Mucosa of descending colon (tissue), 3 donors: ENCODE measurements at regions not wholly inside any gene's neighbourhood (a gene's known extent, or its start where the extent isn't known, plus 50 kb on each side); places are given as distances from the start of the nearest gene placed in this dataset.

Experiments used
- ATAC-seq: fragments of 200-7000 bp; cut with Tn5 transposase; one replicate; pipeline ENCODE4 v1.9.1; 2020; ENCODE audit warnings: mild to moderate bottlenecking, moderate library complexity
- DNase-seq, 3 donors: peaks; one replicate each; pipeline ENCODE4 v3.0.0-alpha.2; 2020
- H3K36me3 ChIP-seq: fragments of 200-600 bp; one replicate; pipeline ENCODE4 v1.8.0; 2021; ENCODE audit warnings: low read depth, mild to moderate bottlenecking
- H3K4me1 ChIP-seq: fragments of 200-600 bp; one replicate; pipeline ENCODE4 v1.8.0; 2021; ENCODE audit warnings: low read depth, mild to moderate bottlenecking
- H3K4me3 ChIP-seq: fragments of 200-600 bp; one replicate; pipeline ENCODE4 v1.8.0; 2021; ENCODE audit warnings: mild to moderate bottlenecking
- H3K9me3 ChIP-seq: fragments of 200-600 bp; one replicate; pipeline ENCODE4 v1.8.0; 2021; ENCODE audit warnings: mild to moderate bottlenecking
- intact Hi-C, 2 donors: fragments of 100-400 bp; cut with DNase I in 1 of 2; cut with micrococcal nuclease in 1 of 2; formaldehyde crosslinking; loops; one replicate each; pipeline versions ENCODE4 v1.11.0 to v1.11.1; 2022; cut with DNase I, micrococcal nuclease
- TF ChIP-seq, protein P1 (sequence below): fragments of 200-600 bp; IDR thresholded peaks from one replicate; pipeline ENCODE4 v1.8.0; 2022; ENCODE audit warnings: antibody characterized with exemption, mild to moderate bottlenecking
- donor health status: DM: no; HTN: no; CAD: no; lungs with moderate emphysema.
- donor health status: DM: no; HTN: no; CAD: no.
- donor health status: DM: no; HTN: yes; CAD: no.

DNA sequence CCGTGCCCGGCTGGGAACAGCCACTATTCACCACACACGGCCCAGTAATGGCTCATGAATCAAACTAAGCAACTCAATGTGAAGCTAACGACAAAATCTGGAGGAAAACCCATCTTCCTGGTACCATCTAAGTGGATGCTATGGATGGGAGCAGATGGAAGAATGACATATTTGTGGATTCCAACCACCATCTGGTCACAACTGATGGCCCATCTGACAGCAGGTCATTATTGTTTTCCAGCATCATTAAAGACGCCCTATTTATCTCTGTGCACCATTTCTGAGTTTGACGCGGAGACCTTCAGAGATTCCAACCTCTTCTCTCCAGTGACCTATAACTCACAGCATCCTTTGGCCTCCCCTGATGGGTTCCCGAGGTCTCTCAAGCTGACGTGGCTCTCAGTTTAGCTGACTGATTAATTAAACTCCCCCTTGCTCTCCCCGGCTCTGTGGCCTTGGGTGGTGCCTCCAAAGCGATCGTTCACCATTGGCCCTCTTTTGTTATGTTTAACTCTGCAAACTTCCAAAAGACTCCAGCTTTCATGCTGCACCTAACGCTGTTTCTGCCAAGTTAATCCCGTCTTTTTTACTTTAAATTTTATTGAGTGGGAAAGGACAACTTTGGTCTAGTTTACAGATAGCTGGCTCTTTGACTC lies 1514.4 kb downstream of the BRD1 start:
- Histone ChIP-seq H3K4me3 (no peak overlapping the region), H3K9me3 (peaks cover 4% of the 10 kb centered on the region), H3K36me3 (no peaks in the 10 kb centered on the region), H3K4me1 (no peaks in the 10 kb centered on the region)
- no peak for DNase-seq
- intact Hi-C loops = no loop called here
- ATAC-seq = no peak
- TF ChIP-seq, protein P1, sequence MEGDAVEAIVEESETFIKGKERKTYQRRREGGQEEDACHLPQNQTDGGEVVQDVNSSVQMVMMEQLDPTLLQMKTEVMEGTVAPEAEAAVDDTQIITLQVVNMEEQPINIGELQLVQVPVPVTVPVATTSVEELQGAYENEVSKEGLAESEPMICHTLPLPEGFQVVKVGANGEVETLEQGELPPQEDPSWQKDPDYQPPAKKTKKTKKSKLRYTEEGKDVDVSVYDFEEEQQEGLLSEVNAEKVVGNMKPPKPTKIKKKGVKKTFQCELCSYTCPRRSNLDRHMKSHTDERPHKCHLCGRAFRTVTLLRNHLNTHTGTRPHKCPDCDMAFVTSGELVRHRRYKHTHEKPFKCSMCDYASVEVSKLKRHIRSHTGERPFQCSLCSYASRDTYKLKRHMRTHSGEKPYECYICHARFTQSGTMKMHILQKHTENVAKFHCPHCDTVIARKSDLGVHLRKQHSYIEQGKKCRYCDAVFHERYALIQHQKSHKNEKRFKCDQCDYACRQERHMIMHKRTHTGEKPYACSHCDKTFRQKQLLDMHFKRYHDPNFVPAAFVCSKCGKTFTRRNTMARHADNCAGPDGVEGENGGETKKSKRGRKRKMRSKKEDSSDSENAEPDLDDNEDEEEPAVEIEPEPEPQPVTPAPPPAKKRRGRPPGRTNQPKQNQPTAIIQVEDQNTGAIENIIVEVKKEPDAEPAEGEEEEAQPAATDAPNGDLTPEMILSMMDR = no peak

DNA sequence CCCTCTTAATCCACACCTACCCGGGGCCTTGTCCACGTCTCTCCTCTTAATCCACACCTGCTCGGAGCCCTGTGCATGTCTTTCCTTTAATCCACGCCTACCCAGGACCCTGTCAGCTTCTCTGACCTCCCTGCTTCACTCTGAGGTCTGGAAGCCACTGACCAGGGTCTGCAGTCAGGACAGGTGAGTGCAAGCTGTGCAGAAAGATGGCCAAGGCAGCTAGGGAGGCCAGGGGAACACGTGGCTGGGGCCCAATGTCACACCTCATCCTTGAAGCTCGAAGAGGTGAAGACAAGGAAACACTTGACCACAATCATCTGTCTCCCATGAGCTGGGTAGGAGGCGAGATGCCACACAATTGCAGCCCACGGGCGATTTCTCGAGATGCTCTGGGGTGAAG lies 1516.9 kb downstream of the BRD1 start:
- TF ChIP-seq, protein P1 = no peak
- Histone ChIP-seq H3K4me3 (no peak overlapping the region), H3K4me1 (no peaks in the 10 kb centered on the region), H3K9me3 (peaks cover 4% of the 10 kb centered on the region), H3K36me3 (no peaks in the 10 kb centered on the region)
- intact Hi-C loops = no loop called here
- ATAC-seq (no peak), DNase-seq (no peak)

DNA sequence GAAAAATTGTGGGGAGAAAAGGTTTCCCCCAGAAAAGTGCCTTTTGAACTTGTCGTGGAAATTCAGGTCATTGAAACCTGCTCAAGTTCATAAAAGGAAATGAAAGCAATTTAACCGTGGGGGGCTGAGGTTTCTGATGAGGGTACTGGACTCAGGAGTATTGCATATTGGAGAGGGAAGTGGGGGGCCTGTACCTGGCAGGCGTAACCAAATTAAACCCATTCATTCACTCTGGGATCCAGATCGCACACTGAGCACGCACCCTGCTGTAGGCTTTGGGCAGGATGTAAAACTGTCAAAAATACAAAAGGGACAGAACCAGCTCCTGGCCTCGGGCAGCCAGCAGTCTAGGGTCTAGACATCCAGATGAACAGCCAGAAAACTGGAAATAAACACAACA lies 1517.4 kb downstream of the BRD1 start:
- no peak for DNase-seq
- H3K4me1 ChIP-seq = no peaks in the 10 kb centered on the region
- no peaks in the 10 kb centered on the region for H3K36me3 ChIP-seq
- H3K9me3 ChIP-seq = peaks cover 4% of the 10 kb centered on the region
- no peak for ATAC-seq
- TF ChIP-seq, protein P1 = no peak
- no peak overlapping the region for H3K4me3 ChIP-seq
- intact Hi-C loops = no loop called here

DNA sequence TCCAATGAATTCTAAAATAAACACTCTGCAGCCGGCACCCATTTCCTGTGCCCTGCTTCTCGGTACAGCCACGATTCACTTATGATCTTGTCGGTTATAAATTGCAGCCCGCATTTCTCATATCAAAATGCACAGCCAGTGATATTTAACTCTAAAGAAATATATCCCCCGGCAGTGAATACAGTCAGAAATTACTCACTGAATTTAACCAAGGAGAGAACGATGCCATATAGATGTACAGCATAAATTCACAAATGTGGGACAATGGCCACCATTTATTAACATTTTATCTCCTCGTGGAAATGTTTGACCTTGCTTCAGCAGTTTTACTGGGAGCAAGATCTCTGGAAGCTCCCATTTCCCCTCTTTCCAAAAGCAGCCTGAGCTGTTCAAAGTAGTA lies 1517.8 kb downstream of the BRD1 start:
- Histone ChIP-seq H3K9me3 (peaks cover 4% of the 10 kb centered on the region), H3K4me1 (no peaks in the 10 kb centered on the region), H3K4me3 (no peak overlapping the region), H3K36me3 (no peaks in the 10 kb centered on the region)
- no peak for ATAC-seq
- no peak for DNase-seq
- TF ChIP-seq, protein P1 = no peak
- intact Hi-C loops = no loop called here

DNA sequence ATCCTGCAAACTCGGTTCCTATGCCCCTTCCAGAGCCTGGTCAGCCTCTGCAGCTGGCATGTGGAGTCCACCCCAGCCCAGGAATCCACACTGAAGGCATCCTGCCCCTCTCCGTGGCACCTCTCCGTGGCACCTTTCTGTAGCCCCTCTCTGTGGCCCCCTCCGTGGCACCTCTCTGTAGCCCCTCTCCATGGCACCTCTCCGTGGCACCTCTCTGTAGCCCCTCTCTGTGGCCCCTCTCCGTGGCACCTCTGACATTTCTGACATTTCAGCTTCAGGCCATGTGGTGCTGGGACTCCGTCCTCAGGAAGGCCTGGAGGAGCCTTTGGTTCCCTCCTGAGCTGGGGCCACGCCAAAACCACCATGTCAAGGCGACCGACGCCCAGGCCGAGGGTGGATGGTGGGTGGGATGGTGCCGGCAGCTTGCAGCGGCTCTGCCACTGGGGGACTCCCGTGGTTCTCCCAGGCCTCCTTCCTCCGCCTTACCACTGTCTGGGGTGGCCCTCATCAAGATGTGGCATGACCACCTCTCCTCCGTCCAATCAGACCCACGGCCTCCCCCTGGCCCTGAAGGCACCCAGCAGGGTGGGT lies 1518.5 kb downstream of the BRD1 start:
- TF ChIP-seq, protein P1 = no peak
- ATAC-seq = no peak

More for the DNA sequence above, 1518.5 kb downstream of the BRD1 start:
- Histone ChIP-seq H3K4me3 (no peak overlapping the region), H3K36me3 (no peaks in the 10 kb centered on the region), H3K9me3 (peaks cover 4% of the 10 kb centered on the region), H3K4me1 (no peaks in the 10 kb centered on the region)
- no peak for DNase-seq
- intact Hi-C loops = no loop called here
